Activated T-helper 2 cell treated with anti-CD3 and anti-CD28 coated beads, Interferon-gamma antibody, Interleukin-2, Interleukin-4, amounts not matched to agents 10 μg/mL and 5 μg/mL and 100 μg/mL, durations not matched to agents 14 hours and 24 hours and 36 hours (primary cell): ENCODE measurements at regions not wholly inside any gene's neighbourhood (a gene's known extent, or its start where the extent isn't known, plus 50 kb on each side); places are given as distances from the start of the nearest gene placed in this dataset.

Source experiments
- DNase-seq: peaks from one replicate; pipeline ENCODE4 v3.0.0; 2021; ENCODE audit warnings: low spot score
- H3K27ac Mint-ChIP-seq: one replicate; pipeline ENCODE4 v1.8.0; 2021; ENCODE audit warnings: mixed read lengths
- H3K27me3 Mint-ChIP-seq: one replicate; pipeline ENCODE4 v1.8.0; 2021; ENCODE audit warnings: low read depth, mixed read lengths
- H3K36me3 Mint-ChIP-seq: one replicate; pipeline ENCODE4 v1.8.0; 2021; ENCODE audit warnings: low read depth, mixed read lengths
- H3K4me1 Mint-ChIP-seq: one replicate; pipeline ENCODE4 v1.8.0; 2021; ENCODE audit warnings: low read depth, mixed read lengths
- H3K4me3 Mint-ChIP-seq: one replicate; pipeline ENCODE4 v1.8.0; 2021; ENCODE audit warnings: low read depth, mild to moderate bottlenecking, moderate library complexity, mixed read lengths
- H3K9me3 Mint-ChIP-seq: one replicate; pipeline ENCODE4 v1.8.0; 2021; ENCODE audit warnings: mixed read lengths
- intact Hi-C: fragments of 100-400 bp; cut with micrococcal nuclease; formaldehyde crosslinking; loops from one replicate; pipeline ENCODE4 v1.15.1; 2023

DNA sequence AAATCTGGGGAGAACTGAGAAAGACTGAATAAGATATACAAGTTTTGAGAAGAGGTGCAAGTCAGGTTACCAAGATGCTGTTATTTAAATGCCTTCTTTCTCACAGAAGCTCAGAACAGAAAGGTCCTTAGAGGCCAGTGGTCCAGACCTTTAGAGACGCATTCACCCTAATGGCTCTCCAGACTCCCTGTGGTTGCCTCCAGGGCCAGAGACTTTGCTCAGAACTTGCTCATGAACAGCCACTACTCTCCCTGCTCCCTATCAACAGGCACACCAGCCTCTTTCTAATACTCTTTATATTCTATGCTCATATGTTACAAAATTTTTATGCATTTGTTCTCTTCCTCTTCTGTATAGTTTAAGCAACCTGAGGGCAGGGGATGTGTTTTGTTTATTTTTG lies 349.0 kb upstream of the TNP1 start:
- Mint-ChIP-seq H3K9me3 (no peaks in the 10 kb centered on the region), H3K4me3 (no peak overlapping the region), H3K27ac (no peak overlapping the region), H3K4me1 (no peaks in the 10 kb centered on the region), H3K27me3 (peaks cover 44% of the 10 kb centered on the region), H3K36me3 (no peaks in the 10 kb centered on the region)
- DNase-seq, result no peak
- intact Hi-C loops, result no loop called here

GRCh38 chr2:217207699-217208010 lies 347.8 kb upstream of the TNP1 start:
- Mint-ChIP-seq H3K4me1 (no peaks in the 10 kb centered on the region), H3K27ac (no peak overlapping the region), H3K9me3 (peaks cover 11% of the 10 kb centered on the region), H3K27me3 (peaks cover 51% of the 10 kb centered on the region), H3K36me3 (no peaks in the 10 kb centered on the region), H3K4me3 (no peak overlapping the region)
- intact Hi-C loops, result no loop called here
- no peak for DNase-seq

GRCh38 chr2:217206907-217207698 lies 347.2 kb upstream of the TNP1 start:
- Mint-ChIP-seq H3K4me1 (no peaks in the 10 kb centered on the region), H3K9me3 (peaks cover 11% of the 10 kb centered on the region)

DNA sequence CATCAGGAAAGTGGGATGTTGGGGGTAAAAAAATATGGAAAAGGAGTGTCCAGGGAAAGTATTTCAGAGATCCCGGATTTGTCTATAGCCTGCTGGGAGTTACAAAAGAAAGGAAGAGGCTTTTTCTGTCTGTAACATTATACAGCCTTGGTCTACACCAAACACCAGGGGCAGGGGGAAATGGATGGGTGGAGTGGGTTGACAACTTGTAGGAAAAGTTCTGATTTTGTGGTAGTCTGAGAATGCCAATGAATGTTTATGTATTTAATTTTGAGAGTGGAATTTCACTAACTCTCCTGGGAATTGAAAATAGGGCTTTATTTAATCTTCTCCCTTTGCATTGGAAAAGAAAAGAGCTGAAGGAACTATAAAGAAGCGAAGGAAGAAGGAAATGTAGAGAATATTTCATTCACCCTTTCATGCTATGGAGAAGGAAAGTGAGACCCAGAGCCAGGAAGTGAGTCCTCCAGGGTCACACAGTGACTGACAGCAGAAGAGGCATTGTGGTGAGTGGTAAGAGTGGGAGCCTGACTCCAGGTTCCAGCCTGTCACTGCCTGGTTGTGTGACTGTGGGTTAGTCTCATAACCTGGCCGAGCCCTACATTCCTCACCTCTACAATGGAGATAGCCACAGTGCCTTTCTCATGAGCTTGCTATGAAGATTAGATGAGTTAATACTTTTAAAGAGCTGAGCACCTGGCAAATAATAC lies 346.3 kb upstream of the TNP1 start:
- Mint-ChIP-seq H3K36me3 (no peaks in the 10 kb centered on the region), H3K27ac (no peak overlapping the region), H3K27me3 (peaks cover 44% of the 10 kb centered on the region), H3K4me1 (no peaks in the 10 kb centered on the region), H3K9me3 (peaks cover 11% of the 10 kb centered on the region), H3K4me3 (no peak overlapping the region)
- intact Hi-C loops, result no loop called here
- DNase-seq, result no peak

More at GRCh38 chr2:217206907-217207698, 347.2 kb upstream of the TNP1 start:
- intact Hi-C loops, result no loop called here
- no peaks in the 10 kb centered on the region for H3K36me3 Mint-ChIP-seq
- DNase-seq, result no peak
- no peak overlapping the region for H3K27ac Mint-ChIP-seq
- H3K4me3 Mint-ChIP-seq, result no peak overlapping the region
- H3K27me3 Mint-ChIP-seq, result peaks cover 46% of the 10 kb centered on the region

DNA sequence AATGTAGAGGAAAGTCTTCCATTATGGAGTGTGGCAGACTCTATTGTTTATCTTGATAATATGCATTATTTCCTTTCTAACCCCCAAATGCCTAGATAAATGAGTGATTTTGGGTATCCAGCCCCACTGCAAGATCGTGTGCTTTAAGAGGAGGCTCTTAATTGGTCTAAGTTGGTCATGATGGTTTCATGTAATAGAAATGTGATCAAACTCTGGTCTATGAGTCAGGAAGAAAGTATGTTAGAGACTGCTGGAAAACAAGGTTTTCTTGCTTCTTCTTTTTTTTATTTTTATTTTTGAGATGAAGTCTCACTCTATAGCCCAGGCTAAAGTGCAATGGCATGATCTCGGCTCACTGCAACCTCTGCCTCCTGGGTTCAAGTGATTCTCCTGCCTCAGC lies 344.5 kb upstream of the TNP1 start:
- intact Hi-C loops, result no loop called here
- no peaks in the 10 kb centered on the region for H3K4me1 Mint-ChIP-seq
- no peak for DNase-seq
- no peak overlapping the region for H3K27ac Mint-ChIP-seq
- no peak overlapping the region for H3K4me3 Mint-ChIP-seq
- no peaks in the 10 kb centered on the region for H3K36me3 Mint-ChIP-seq
- peaks cover 38% of the 10 kb centered on the region for H3K27me3 Mint-ChIP-seq
- peaks cover 11% of the 10 kb centered on the region for H3K9me3 Mint-ChIP-seq

- H3K27me3 Mint-ChIP-seq, result peaks cover 39% of the 10 kb centered on the region
- no peaks in the 10 kb centered on the region for H3K36me3 Mint-ChIP-seq
- DNase-seq, result no peak
- no peak overlapping the region for H3K4me3 Mint-ChIP-seq
- H3K9me3 Mint-ChIP-seq, result peaks cover 11% of the 10 kb centered on the region
- intact Hi-C loops, result no loop called here
- no peaks in the 10 kb centered on the region for H3K4me1 Mint-ChIP-seq
- H3K27ac Mint-ChIP-seq, result no peak overlapping the region
Measured at GRCh38 chr2:217203086-217203485, 343.2 kb upstream of the TNP1 start.

- DNase-seq, result no peak
- intact Hi-C loops, result no loop called here
- Mint-ChIP-seq H3K36me3 (no peaks in the 10 kb centered on the region), H3K9me3 (peaks cover 18% of the 10 kb centered on the region), H3K4me1 (no peaks in the 10 kb centered on the region), H3K4me3 (no peak overlapping the region), H3K27me3 (peaks cover 28% of the 10 kb centered on the region), H3K27ac (no peak overlapping the region)
Measured at GRCh38 chr2:217199255-217199630, 339.4 kb upstream of the TNP1 start.

GRCh38 chr2:217195658-217196446 lies 336.0 kb upstream of the TNP1 start:
- H3K27me3 Mint-ChIP-seq, result peaks cover 24% of the 10 kb centered on the region
- peaks cover 7% of the 10 kb centered on the region for H3K9me3 Mint-ChIP-seq
- H3K4me1 Mint-ChIP-seq, result no peaks in the 10 kb centered on the region
- H3K27ac Mint-ChIP-seq, result no peak overlapping the region
- H3K4me3 Mint-ChIP-seq, result no peak overlapping the region
- intact Hi-C loops, result no loop called here
- H3K36me3 Mint-ChIP-seq, result no peaks in the 10 kb centered on the region
- DNase-seq, result no peak

- no peak overlapping the region for H3K4me3 Mint-ChIP-seq
- H3K9me3 Mint-ChIP-seq, result peaks cover 7% of the 10 kb centered on the region
- no peak for DNase-seq
- H3K36me3 Mint-ChIP-seq, result no peaks in the 10 kb centered on the region
- no peaks in the 10 kb centered on the region for H3K4me1 Mint-ChIP-seq
- H3K27me3 Mint-ChIP-seq, result peaks cover 24% of the 10 kb centered on the region
- intact Hi-C loops, result no loop called here
- H3K27ac Mint-ChIP-seq, result no peak overlapping the region
Measured at GRCh38 chr2:217195016-217195415, 335.2 kb upstream of the TNP1 start.

- no peak for DNase-seq
- intact Hi-C loops, result no loop called here
- H3K4me3 Mint-ChIP-seq, result no peak overlapping the region
- no peaks in the 10 kb centered on the region for H3K36me3 Mint-ChIP-seq
- no peak overlapping the region for H3K27ac Mint-ChIP-seq
- H3K27me3 Mint-ChIP-seq, result peaks cover 15% of the 10 kb centered on the region
- H3K9me3 Mint-ChIP-seq, result peaks cover 7% of the 10 kb centered on the region
- H3K4me1 Mint-ChIP-seq, result no peaks in the 10 kb centered on the region
Measured at GRCh38 chr2:217193431-217194340, 333.8 kb upstream of the TNP1 start.

- Mint-ChIP-seq H3K27ac (no peak overlapping the region), H3K4me1 (no peaks in the 10 kb centered on the region), H3K9me3 (peaks cover 6% of the 10 kb centered on the region), H3K36me3 (no peaks in the 10 kb centered on the region), H3K4me3 (no peak overlapping the region), H3K27me3 (peaks cover 14% of the 10 kb centered on the region)
- DNase-seq, result no peak
- intact Hi-C loops, result no loop called here
Measured at GRCh38 chr2:217192366-217192765, 332.5 kb upstream of the TNP1 start.

DNA sequence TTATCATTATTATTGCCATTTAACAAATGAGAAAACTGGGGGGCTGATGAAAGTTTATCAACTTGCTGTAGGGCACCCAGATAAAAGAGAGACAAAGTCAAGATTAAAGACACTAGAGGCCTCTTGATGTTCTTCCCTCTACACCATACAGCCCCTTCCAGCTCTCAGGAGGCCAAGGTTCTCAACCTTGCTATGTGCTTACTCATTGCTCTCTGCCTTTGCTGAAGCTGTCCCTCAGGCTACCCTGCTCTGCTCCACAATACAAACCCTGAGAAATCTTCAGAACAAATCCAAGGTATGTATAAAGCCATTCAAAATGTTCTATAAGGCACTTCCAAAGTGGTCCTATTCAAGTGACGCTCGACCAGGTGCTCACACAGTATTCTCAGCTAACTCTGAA lies 329.9 kb upstream of the TNP1 start:
- intact Hi-C loops, result no loop called here
- Mint-ChIP-seq H3K27me3 (peaks cover 12% of the 10 kb centered on the region), H3K4me1 (no peaks in the 10 kb centered on the region), H3K9me3 (no peaks in the 10 kb centered on the region), H3K27ac (no peak overlapping the region), H3K4me3 (no peak overlapping the region), H3K36me3 (no peaks in the 10 kb centered on the region)
- no peak for DNase-seq
